H9 (cell line): ENCODE measurements at regions not wholly inside any gene's neighbourhood (a gene's known extent, or its start where the extent isn't known, plus 50 kb on each side); places are given as distances from the start of the nearest gene placed in this dataset.

Experiments
- DNase-seq: peaks from one replicate; pipeline ENCODE4 v3.0.0-alpha.2; 2017
- H2AFZ ChIP-seq: one replicate; pipeline ENCODE4 v1.6.1; 2013; ENCODE audit warnings: mild to moderate bottlenecking, low read length, control low read depth, moderate library complexity
- H2AK5ac ChIP-seq: 2 replicates; pipeline ENCODE4 v1.6.1; 2013; ENCODE audit warnings: low read length, control low read depth, mixed read lengths; ENCODE audit not compliant: insufficient read length
- H2BK120ac ChIP-seq: one replicate; pipeline ENCODE4 v1.6.1; 2013; ENCODE audit warnings: low read depth, mild to moderate bottlenecking, low read length, control low read depth, inconsistent platforms; ENCODE audit not compliant: poor library complexity, severe bottlenecking
- H2BK12ac ChIP-seq: 2 replicates; pipeline ENCODE4 v1.6.1; 2013; ENCODE audit warnings: low read length, control low read depth, mixed read lengths, low read depth; ENCODE audit not compliant: insufficient read length
- H2BK15ac ChIP-seq: 2 replicates; pipeline ENCODE4 v1.6.1; 2013; ENCODE audit warnings: low read depth, low read length, control low read depth
- H2BK20ac ChIP-seq: one replicate; pipeline ENCODE4 v1.6.1; 2013; ENCODE audit warnings: low read depth, mild to moderate bottlenecking, low read length, control low read depth, inconsistent platforms; ENCODE audit not compliant: poor library complexity, severe bottlenecking
- H2BK5ac ChIP-seq: 2 replicates; pipeline ENCODE4 v1.6.1; 2013; ENCODE audit warnings: low read length, control low read depth, mixed read lengths; ENCODE audit not compliant: insufficient read length
- H3K14ac ChIP-seq: 2 replicates; pipeline ENCODE4 v1.6.1; 2013; ENCODE audit warnings: low read length, control low read depth; ENCODE audit not compliant: insufficient read depth
- H3K18ac ChIP-seq: 2 replicates; pipeline ENCODE4 v1.6.1; 2013; ENCODE audit warnings: low read depth, mild to moderate bottlenecking, mixed read lengths, low read length, control low read depth; ENCODE audit not compliant: insufficient read length
- H3K23ac ChIP-seq: 2 replicates; pipeline ENCODE4 v1.6.1; 2013; ENCODE audit warnings: low read length, control low read depth, mixed read lengths, low read depth; ENCODE audit not compliant: insufficient read length
- H3K23me2 ChIP-seq: 2 replicates; pipeline ENCODE4 v1.6.1; 2013; ENCODE audit warnings: low read depth, mild to moderate bottlenecking, mixed read lengths, low read length, control low read depth; ENCODE audit not compliant: insufficient read length, poor library complexity, severe bottlenecking
- H3K27ac ChIP-seq: 2 replicates; pipeline ENCODE4 v1.5.1; 2013; ENCODE audit warnings: low read length, control low read depth, mixed read lengths, low read depth; ENCODE audit not compliant: insufficient read length
- H3K27me3 ChIP-seq: 2 replicates; pipeline ENCODE4 v1.6.1; 2013; ENCODE audit warnings: low read length, control low read depth, inconsistent platforms; ENCODE audit not compliant: insufficient read depth
- H3K4ac ChIP-seq: 2 replicates; pipeline ENCODE4 v1.6.1; 2013; ENCODE audit warnings: low read depth, mild to moderate bottlenecking, control low read depth, inconsistent platforms, low read length, moderate library complexity
- H3K4me1 ChIP-seq: 2 replicates; pipeline ENCODE4 v1.6.1; 2013; ENCODE audit warnings: low read length, control low read depth, inconsistent platforms; ENCODE audit not compliant: insufficient read depth
- H3K4me2 ChIP-seq: 2 replicates; pipeline ENCODE4 v1.6.1; 2013; ENCODE audit warnings: low read length, control low read depth, mixed read lengths; ENCODE audit not compliant: insufficient read length, insufficient read depth
- H3K56ac ChIP-seq: 2 replicates; pipeline ENCODE4 v1.6.1; 2013; ENCODE audit warnings: low read depth, mild to moderate bottlenecking, mixed read lengths, low read length, control low read depth; ENCODE audit not compliant: insufficient read length
- H3K79me1 ChIP-seq: 2 replicates; pipeline ENCODE4 v1.6.1; 2013; ENCODE audit warnings: low read depth, mild to moderate bottlenecking, moderate library complexity, low read length, control low read depth, inconsistent platforms; ENCODE audit not compliant: insufficient read depth, poor library complexity, severe bottlenecking
- H3K79me2 ChIP-seq: 2 replicates; pipeline ENCODE4 v1.6.1; 2013; ENCODE audit warnings: low read length, control low read depth, inconsistent platforms; ENCODE audit not compliant: insufficient read depth
- H3K9ac ChIP-seq: 2 replicates; pipeline ENCODE4 v1.6.1; 2013; ENCODE audit warnings: low read length, control low read depth, mixed read lengths; ENCODE audit not compliant: insufficient read length; ENCODE audit errors: extremely low read depth
- H3K9me3 ChIP-seq: one replicate; pipeline ENCODE4 v1.6.1; 2013; ENCODE audit warnings: low read depth, low read length, inconsistent platforms; ENCODE audit not compliant: control insufficient read depth
- H3T11ph ChIP-seq: one replicate; pipeline ENCODE4 v1.6.1; 2013; ENCODE audit warnings: mild to moderate bottlenecking, low read length, control low read depth, inconsistent platforms
- H4K20me1 ChIP-seq: one replicate; pipeline ENCODE4 v1.6.1; 2013; ENCODE audit not compliant: control insufficient read depth, insufficient read length, insufficient read depth
- H4K5ac ChIP-seq: 2 replicates; pipeline ENCODE4 v1.6.1; 2013; ENCODE audit warnings: low read depth, mild to moderate bottlenecking, mixed read lengths, low read length, control low read depth; ENCODE audit not compliant: insufficient read length
- H4K8ac ChIP-seq: replicated peaks from 2 replicates; pipeline ENCODE4 v1.6.1; 2013; ENCODE audit warnings: low read length, control low read depth, mixed read lengths, low read depth; ENCODE audit not compliant: insufficient read length
- H4K91ac ChIP-seq: 2 replicates; pipeline ENCODE4 v1.6.1; 2013; ENCODE audit warnings: low read depth, mild to moderate bottlenecking, moderate library complexity, mixed read lengths, low read length, control low read depth; ENCODE audit not compliant: insufficient read length
- H3K27ac Mint-ChIP-seq, 3 experiments: 2 replicates in 2 of 3; 3 replicates in 1 of 3; pipeline ENCODE4 v1.8.0; 2020 to 2021; ENCODE audit warnings: mixed read lengths in 3 of 3, mild to moderate bottlenecking in 1 of 3, moderate library complexity in 1 of 3
- H3K27me3 Mint-ChIP-seq: 2 replicates; pipeline ENCODE4 v1.8.0; 2021; ENCODE audit warnings: low read depth, mild to moderate bottlenecking, moderate library complexity, mixed read lengths
- H3K36me3 Mint-ChIP-seq, 3 experiments: 2 replicates in 2 of 3; 3 replicates in 1 of 3; pipeline ENCODE4 v1.8.0; 2020 to 2021; ENCODE audit warnings: low read depth in 3 of 3, mixed read lengths in 3 of 3; ENCODE audit not compliant: insufficient read depth in 1 of 3
- H3K4me1 Mint-ChIP-seq, 2 experiments: 2 replicates each; pipeline ENCODE4 v1.8.0; 2020; ENCODE audit warnings: mixed read lengths in 2 of 2
- H3K4me3 Mint-ChIP-seq, 2 experiments: 2 replicates in 1 of 2; 3 replicates in 1 of 2; pipeline ENCODE4 v1.8.0; 2020 to 2021; ENCODE audit warnings: mild to moderate bottlenecking in 2 of 2, mixed read lengths in 2 of 2, moderate library complexity in 1 of 2
- H3K9me3 Mint-ChIP-seq, 2 experiments: 2 replicates in 1 of 2; 3 replicates in 1 of 2; pipeline ENCODE4 v1.8.0; 2020; ENCODE audit warnings: mild to moderate bottlenecking in 2 of 2, mixed read lengths in 2 of 2, moderate library complexity in 1 of 2
- CTCF ChIP-seq: fragments of 200-600 bp; sonication (generic); conservative IDR thresholded peaks from 3 replicates; pipeline ENCODE4 v1.8.0; 2021; ENCODE audit warnings: antibody characterized with exemption, mild to moderate bottlenecking
- WGBS: extraction: QIAGEN DNeasy Blood & Tissue Kit; methylation state at CpG from one replicate; pipeline ENCODE4 v1.1.7; 2013; ENCODE audit warnings: missing lambda C conversion rate, low lambda C conversion rate, mixed read lengths; ENCODE audit not compliant: insufficient read length; ENCODE audit errors: extremely low coverage; 5-methylcytosine and 5-hydroxymethylcytosine counted together

GRCh38 chr12:58388261-58388660 lies 446.9 kb downstream of the ATP23 start:
- Histone ChIP-seq H2AFZ (no peak overlapping the region), H3K4me2 (no peak overlapping the region), H3K4ac (no peak overlapping the region), H3K27me3 (no peaks in the 10 kb centered on the region), H2AK5ac (no peak overlapping the region), H3K79me1 (no peaks in the 10 kb centered on the region), H4K20me1 (no peaks in the 10 kb centered on the region), H3K79me2 (no peaks in the 10 kb centered on the region), H4K8ac (no peak overlapping the region), H3T11ph (no peak overlapping the region), H4K5ac (no peak overlapping the region), H2BK12ac (no peak overlapping the region), H4K91ac (no peak overlapping the region), H3K23ac (no peak overlapping the region), H2BK120ac (no peak overlapping the region), H3K9ac (no peak overlapping the region), H3K9me3 (no peaks in the 10 kb centered on the region), H3K56ac (no peak overlapping the region), H2BK20ac (no peak overlapping the region), H3K23me2 (no peaks in the 10 kb centered on the region), H3K27ac (no peak overlapping the region), H3K14ac (no peak overlapping the region), H3K18ac (no peak overlapping the region), H2BK15ac (no peak overlapping the region), H3K4me1 (peaks cover 4% of the 10 kb centered on the region; the same call in 1 of the 2 replicates), H2BK5ac (no peak overlapping the region)
- Mint-ChIP-seq H3K4me3 (no peak overlapping the region), H3K27ac (no peak overlapping the region), H3K9me3 (no peaks in the 10 kb centered on the region; a peak in 2 of 5 replicates), H3K36me3 (no peaks in the 10 kb centered on the region; a peak in 1 of 7 replicates), H3K4me1 (peaks cover 5 to 9% of the 10 kb centered on the region in 2 experiments), H3K27me3 (no peaks in the 10 kb centered on the region)
- DNase-seq = no peak
- no peak for TF ChIP-seq CTCF
- no CpG with 5 or more reads among the region's 2 CpGs for WGBS
